ENCODE measurements at regions not wholly inside any gene's neighbourhood (a gene's known extent, or its start where the extent isn't known, plus 50 kb on each side); places are given as distances from the start of the nearest gene placed in this dataset.

DNA sequence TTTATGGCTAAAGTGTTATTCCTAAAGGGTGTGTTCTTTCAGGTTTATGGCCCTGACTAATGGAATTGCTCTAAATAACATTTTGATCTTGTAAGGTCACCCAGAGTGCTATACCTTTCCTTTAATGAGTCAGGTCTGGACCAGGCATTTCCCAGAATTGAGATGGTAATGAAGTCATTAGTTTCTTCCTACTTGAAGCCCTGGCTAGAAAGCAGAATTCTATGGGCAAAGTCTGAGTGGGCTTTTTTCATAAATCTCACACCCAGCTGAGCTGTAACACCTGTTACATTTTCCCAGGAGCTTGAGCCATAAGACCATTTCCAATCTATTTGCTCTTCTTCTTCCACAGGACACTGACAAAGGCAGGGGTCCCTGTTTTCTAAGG is 122.0 kb upstream of the ID4 start:
- TF ChIP-seq EZH2 (IDR thresholded peaks at IDR 0.05; ENCODE audit: low read length, unreplicated experiment) (no peak), EZH2phosphoT487 (IDR thresholded peaks at IDR 0.05; ENCODE audit: borderline replicate concordance, low read length) (no peak)
- TF ChIP-seq, protein P1, sequence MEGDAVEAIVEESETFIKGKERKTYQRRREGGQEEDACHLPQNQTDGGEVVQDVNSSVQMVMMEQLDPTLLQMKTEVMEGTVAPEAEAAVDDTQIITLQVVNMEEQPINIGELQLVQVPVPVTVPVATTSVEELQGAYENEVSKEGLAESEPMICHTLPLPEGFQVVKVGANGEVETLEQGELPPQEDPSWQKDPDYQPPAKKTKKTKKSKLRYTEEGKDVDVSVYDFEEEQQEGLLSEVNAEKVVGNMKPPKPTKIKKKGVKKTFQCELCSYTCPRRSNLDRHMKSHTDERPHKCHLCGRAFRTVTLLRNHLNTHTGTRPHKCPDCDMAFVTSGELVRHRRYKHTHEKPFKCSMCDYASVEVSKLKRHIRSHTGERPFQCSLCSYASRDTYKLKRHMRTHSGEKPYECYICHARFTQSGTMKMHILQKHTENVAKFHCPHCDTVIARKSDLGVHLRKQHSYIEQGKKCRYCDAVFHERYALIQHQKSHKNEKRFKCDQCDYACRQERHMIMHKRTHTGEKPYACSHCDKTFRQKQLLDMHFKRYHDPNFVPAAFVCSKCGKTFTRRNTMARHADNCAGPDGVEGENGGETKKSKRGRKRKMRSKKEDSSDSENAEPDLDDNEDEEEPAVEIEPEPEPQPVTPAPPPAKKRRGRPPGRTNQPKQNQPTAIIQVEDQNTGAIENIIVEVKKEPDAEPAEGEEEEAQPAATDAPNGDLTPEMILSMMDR (conservative IDR thresholded peaks at IDR 0.05; ENCODE audit: low read depth, low read length) = no peak

Data from PC-3 (cell line).